Hepatocyte (in vitro differentiated cells): ENCODE measurements at regions not wholly inside any gene's neighbourhood (a gene's known extent, or its start where the extent isn't known, plus 50 kb on each side); places are given as distances from the start of the nearest gene placed in this dataset.

ENCODE experiments used
- DNase-seq: peaks from one replicate; pipeline ENCODE4 v3.0.0-alpha.2; 2016; ENCODE audit warnings: low spot score
- H2AFZ ChIP-seq: fragments of 200-600 bp; sonication (generic); 2 replicates; pipeline ENCODE4 v1.6.0; 2016; ENCODE audit warnings: antibody characterized with exemption, mild to moderate bottlenecking
- H3K27ac ChIP-seq: fragments of 200-600 bp; sonication (generic); 2 replicates; pipeline ENCODE4 v1.5.1; 2016; ENCODE audit warnings: mild to moderate bottlenecking
- H3K27me3 ChIP-seq: fragments of 200-600 bp; sonication (generic); 2 replicates; pipeline ENCODE4 v1.6.1; 2016
- H3K36me3 ChIP-seq: fragments of 200-600 bp; sonication (generic); replicated peaks from 2 replicates; pipeline ENCODE4 v1.5.1; 2016; ENCODE audit warnings: low read depth; ENCODE audit not compliant: insufficient read depth
- H3K4me1 ChIP-seq: fragments of 200-600 bp; sonication (generic); 2 replicates; pipeline ENCODE4 v1.5.1; 2016; ENCODE audit warnings: mild to moderate bottlenecking, moderate library complexity; ENCODE audit not compliant: insufficient read depth
- H3K4me2 ChIP-seq: fragments of 200-600 bp; sonication (generic); 2 replicates; pipeline ENCODE4 v1.6.0; 2016
- H3K4me3 ChIP-seq: fragments of 200-600 bp; sonication (generic); 2 replicates; pipeline ENCODE4 v1.5.1; 2016; ENCODE audit warnings: mild to moderate bottlenecking
- H3K79me2 ChIP-seq: fragments of 200-600 bp; sonication (generic); 2 replicates; pipeline ENCODE4 v1.6.0; 2017; ENCODE audit warnings: mild to moderate bottlenecking
- H3K9me2 ChIP-seq: fragments of 200-600 bp; sonication (generic); replicated peaks from 2 replicates; pipeline ENCODE4 v1.6.0; 2017; ENCODE audit warnings: mild to moderate bottlenecking; ENCODE audit not compliant: insufficient read depth
- H3K9me3 ChIP-seq: fragments of 200-600 bp; sonication (generic); 2 replicates; pipeline ENCODE4 v1.5.1; 2016; ENCODE audit warnings: low read depth, mild to moderate bottlenecking
- H4K20me1 ChIP-seq: fragments of 200-600 bp; sonication (generic); 2 replicates; pipeline ENCODE4 v1.6.0; 2016; ENCODE audit warnings: mild to moderate bottlenecking; ENCODE audit not compliant: insufficient read depth, poor library complexity, severe bottlenecking
- EZH2 ChIP-seq: fragments of 200-600 bp; sonication (generic); IDR thresholded peaks from 2 replicates; pipeline ENCODE4 v1.6.1; 2016; ENCODE audit warnings: antibody characterized with exemption, mild to moderate bottlenecking, borderline replicate concordance
- EZH2phosphoT487 ChIP-seq: fragments of 200-600 bp; sonication (generic); IDR thresholded peaks from one replicate; pipeline ENCODE4 v1.6.1; 2018; ENCODE audit warnings: antibody characterized with exemption, mild to moderate bottlenecking, low read depth, moderate library complexity; ENCODE audit not compliant: unreplicated experiment, severe bottlenecking
- WGBS: methylation state at CpG from one replicate; pipeline ENCODE4 v1.1.6; 2016; ENCODE audit warnings: low lambda C conversion rate; ENCODE audit errors: missing lambda C conversion rate; 5-methylcytosine and 5-hydroxymethylcytosine counted together
- TF ChIP-seq, protein P1 (sequence below): fragments of 200-600 bp; sonication (generic); IDR thresholded peaks from 2 replicates; pipeline ENCODE4 v1.5.1; 2016; ENCODE audit warnings: antibody characterized with exemption, mild to moderate bottlenecking; ENCODE audit not compliant: poor library complexity

DNA sequence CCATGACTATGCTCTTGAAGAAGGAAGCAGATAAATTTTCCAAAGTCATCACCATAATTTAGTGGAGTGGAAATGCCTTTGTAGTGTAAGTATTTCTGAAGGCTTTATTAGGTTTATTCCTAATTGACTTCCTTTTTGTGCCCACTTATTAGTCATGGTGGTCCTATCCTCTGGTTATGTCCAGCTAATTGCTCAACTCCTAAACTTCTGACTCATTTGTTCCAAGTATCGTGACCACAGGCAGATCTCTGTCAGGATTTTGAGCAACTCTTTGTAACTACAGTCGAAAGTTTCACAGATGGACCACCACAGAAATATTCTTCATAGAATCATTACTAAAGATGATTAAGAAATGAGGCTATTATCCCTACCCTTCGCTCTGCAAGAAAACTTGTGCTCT lies 315.6 kb upstream of the PTCHD4 start:
- H3K4me2 ChIP-seq = no peak overlapping the region

GRCh38 chr6:48423640-48424365 lies 312.8 kb upstream of the PTCHD4 start:
- WGBS = 96% methylated on average over 1 of the region's 1 CpG
- no peaks in the 10 kb centered on the region for H3K9me2 ChIP-seq

More for the DNA sequence above, 315.6 kb upstream of the PTCHD4 start:
- Histone ChIP-seq H3K9me2 (no peaks in the 10 kb centered on the region), H4K20me1 (no peaks in the 10 kb centered on the region), H3K9me3 (no peaks in the 10 kb centered on the region), H2AFZ (no peak overlapping the region), H3K27ac (no peak overlapping the region), H3K79me2 (no peaks in the 10 kb centered on the region), H3K4me1 (peaks cover 16% of the 10 kb centered on the region), H3K4me3 (no peak overlapping the region), H3K27me3 (no peaks in the 10 kb centered on the region), H3K36me3 (no peaks in the 10 kb centered on the region)
- WGBS = 74% methylated on average over 3 of the region's 3 CpGs
- DNase-seq = no peak
- TF ChIP-seq, protein P1, sequence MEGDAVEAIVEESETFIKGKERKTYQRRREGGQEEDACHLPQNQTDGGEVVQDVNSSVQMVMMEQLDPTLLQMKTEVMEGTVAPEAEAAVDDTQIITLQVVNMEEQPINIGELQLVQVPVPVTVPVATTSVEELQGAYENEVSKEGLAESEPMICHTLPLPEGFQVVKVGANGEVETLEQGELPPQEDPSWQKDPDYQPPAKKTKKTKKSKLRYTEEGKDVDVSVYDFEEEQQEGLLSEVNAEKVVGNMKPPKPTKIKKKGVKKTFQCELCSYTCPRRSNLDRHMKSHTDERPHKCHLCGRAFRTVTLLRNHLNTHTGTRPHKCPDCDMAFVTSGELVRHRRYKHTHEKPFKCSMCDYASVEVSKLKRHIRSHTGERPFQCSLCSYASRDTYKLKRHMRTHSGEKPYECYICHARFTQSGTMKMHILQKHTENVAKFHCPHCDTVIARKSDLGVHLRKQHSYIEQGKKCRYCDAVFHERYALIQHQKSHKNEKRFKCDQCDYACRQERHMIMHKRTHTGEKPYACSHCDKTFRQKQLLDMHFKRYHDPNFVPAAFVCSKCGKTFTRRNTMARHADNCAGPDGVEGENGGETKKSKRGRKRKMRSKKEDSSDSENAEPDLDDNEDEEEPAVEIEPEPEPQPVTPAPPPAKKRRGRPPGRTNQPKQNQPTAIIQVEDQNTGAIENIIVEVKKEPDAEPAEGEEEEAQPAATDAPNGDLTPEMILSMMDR = no peak
- TF ChIP-seq EZH2 = no peak
- no peak for TF ChIP-seq EZH2phosphoT487

DNA sequence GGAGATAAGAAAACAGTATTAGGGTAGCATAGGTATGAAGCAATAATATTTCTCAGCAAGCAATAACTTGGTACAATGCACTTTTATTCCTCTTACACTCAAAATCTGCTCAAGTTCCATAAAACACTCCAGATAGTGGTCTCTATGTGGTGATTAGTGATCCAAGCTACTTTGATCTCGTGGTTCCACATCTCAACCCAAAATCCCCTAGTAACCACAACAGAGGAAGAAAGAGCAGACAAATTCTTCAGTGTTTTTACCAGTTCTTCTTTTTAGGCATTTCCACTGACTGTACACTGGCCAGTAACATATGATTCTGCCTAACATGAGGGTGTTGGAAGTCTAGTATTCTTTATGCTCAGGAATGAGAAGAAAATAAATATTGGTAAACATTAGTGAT lies 309.0 kb upstream of the PTCHD4 start:
- Histone ChIP-seq H3K9me3 (no peaks in the 10 kb centered on the region), H3K9me2 (no peaks in the 10 kb centered on the region), H3K27ac (no peak overlapping the region), H3K4me3 (no peak overlapping the region), H3K79me2 (no peaks in the 10 kb centered on the region), H3K4me1 (no peaks in the 10 kb centered on the region), H4K20me1 (no peaks in the 10 kb centered on the region), H3K27me3 (no peaks in the 10 kb centered on the region), H2AFZ (no peak overlapping the region), H3K36me3 (no peaks in the 10 kb centered on the region), H3K4me2 (no peak overlapping the region)
- no peak for DNase-seq
- WGBS = 50% methylated on average over 1 of the region's 1 CpG
- TF ChIP-seq, protein P1 = no peak
- TF ChIP-seq EZH2phosphoT487 (no peak), EZH2 (no peak)

More at GRCh38 chr6:48423640-48424365, 312.8 kb upstream of the PTCHD4 start:
- H3K9me3 ChIP-seq = no peaks in the 10 kb centered on the region
- TF ChIP-seq EZH2 = no peak
- TF ChIP-seq EZH2phosphoT487 = no peak
- TF ChIP-seq, protein P1 = no peak
- H3K79me2 ChIP-seq = no peaks in the 10 kb centered on the region
- H3K36me3 ChIP-seq = no peaks in the 10 kb centered on the region
- no peak overlapping the region for H3K27ac ChIP-seq
- no peak overlapping the region for H3K4me2 ChIP-seq
- DNase-seq = no peak
- H3K4me3 ChIP-seq = no peak overlapping the region
- no peak overlapping the region for H2AFZ ChIP-seq
- peaks cover 5% of the 10 kb centered on the region for H3K4me1 ChIP-seq
- H3K27me3 ChIP-seq = no peaks in the 10 kb centered on the region
- no peaks in the 10 kb centered on the region for H4K20me1 ChIP-seq
